ENCODE measurements at regions not wholly inside any gene's neighbourhood (a gene's known extent, or its start where the extent isn't known, plus 50 kb on each side); places are given as distances from the start of the nearest gene placed in this dataset.

DNA sequence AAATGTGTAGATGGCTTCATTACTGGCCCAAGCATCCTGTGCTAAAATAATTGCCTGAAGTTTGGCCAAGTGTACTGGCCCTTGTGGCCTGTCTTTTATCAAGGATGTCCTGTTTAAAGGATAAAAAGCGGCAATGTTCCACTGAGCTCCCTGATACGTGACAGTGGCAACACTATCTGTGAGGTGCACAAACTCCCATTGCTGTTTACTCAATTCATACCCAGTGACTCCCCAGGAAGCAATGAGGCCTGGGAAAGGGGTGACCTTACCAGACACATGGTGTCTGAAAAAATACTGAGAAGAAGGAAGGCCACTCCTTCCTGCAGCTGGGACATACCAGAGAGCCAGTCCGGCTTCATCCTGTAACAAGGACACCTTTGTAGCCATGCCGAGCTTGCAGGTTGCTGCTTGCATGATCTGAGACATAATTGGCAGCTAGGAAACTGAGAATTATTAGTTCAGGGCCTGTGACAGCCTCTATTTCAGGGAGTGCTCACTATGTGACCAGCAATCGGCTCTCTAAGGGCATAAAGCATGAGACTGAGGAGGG, 198.5 kb upstream of the LRATD1 start:
- Histone ChIP-seq H3K27ac (ENCODE audit: low read length) (no peak overlapping the region), H3K9me3 (ENCODE audit: control insufficient read depth, insufficient read depth, low read depth, low read length) (no peaks in the 10 kb centered on the region), H3K36me3 (ENCODE audit: control insufficient read depth, insufficient read depth, low read length) (no peaks in the 10 kb centered on the region), H3K27me3 (ENCODE audit: control insufficient read depth, insufficient read depth, low read length) (no peaks in the 10 kb centered on the region), H3K4me1 (ENCODE audit: control insufficient read depth, insufficient read depth, low read length) (no peaks in the 10 kb centered on the region), H3K4me3 (ENCODE audit: low read depth in 2 of 2, low read length in 2 of 2) (no peak overlapping the region)
- in situ Hi-C loops (cut with HindIII; ENCODE audit: low pct_unique_long_range_greater_than_20kb, low sequenced_read_pairs): no loop called here
- POLR2A ChIA-PET: no interaction called here
- TF ChIP-seq SIN3A (IDR thresholded peaks at IDR 0.05; ENCODE audit: borderline replicate concordance, insufficient read depth, low read depth, low read length): no peak
- TF ChIP-seq, protein P1, sequence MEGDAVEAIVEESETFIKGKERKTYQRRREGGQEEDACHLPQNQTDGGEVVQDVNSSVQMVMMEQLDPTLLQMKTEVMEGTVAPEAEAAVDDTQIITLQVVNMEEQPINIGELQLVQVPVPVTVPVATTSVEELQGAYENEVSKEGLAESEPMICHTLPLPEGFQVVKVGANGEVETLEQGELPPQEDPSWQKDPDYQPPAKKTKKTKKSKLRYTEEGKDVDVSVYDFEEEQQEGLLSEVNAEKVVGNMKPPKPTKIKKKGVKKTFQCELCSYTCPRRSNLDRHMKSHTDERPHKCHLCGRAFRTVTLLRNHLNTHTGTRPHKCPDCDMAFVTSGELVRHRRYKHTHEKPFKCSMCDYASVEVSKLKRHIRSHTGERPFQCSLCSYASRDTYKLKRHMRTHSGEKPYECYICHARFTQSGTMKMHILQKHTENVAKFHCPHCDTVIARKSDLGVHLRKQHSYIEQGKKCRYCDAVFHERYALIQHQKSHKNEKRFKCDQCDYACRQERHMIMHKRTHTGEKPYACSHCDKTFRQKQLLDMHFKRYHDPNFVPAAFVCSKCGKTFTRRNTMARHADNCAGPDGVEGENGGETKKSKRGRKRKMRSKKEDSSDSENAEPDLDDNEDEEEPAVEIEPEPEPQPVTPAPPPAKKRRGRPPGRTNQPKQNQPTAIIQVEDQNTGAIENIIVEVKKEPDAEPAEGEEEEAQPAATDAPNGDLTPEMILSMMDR (IDR thresholded peaks at IDR 0.05): no peak
- no peak for TF ChIP-seq TCF7L2 (IDR thresholded peaks at IDR 0.05; ENCODE audit: low read depth, low read length)
- no peak for TF ChIP-seq POLR2AphosphoS5 (IDR thresholded peaks at IDR 0.05; ENCODE audit: low read depth, low read length)
- TF ChIP-seq, protein P2, sequence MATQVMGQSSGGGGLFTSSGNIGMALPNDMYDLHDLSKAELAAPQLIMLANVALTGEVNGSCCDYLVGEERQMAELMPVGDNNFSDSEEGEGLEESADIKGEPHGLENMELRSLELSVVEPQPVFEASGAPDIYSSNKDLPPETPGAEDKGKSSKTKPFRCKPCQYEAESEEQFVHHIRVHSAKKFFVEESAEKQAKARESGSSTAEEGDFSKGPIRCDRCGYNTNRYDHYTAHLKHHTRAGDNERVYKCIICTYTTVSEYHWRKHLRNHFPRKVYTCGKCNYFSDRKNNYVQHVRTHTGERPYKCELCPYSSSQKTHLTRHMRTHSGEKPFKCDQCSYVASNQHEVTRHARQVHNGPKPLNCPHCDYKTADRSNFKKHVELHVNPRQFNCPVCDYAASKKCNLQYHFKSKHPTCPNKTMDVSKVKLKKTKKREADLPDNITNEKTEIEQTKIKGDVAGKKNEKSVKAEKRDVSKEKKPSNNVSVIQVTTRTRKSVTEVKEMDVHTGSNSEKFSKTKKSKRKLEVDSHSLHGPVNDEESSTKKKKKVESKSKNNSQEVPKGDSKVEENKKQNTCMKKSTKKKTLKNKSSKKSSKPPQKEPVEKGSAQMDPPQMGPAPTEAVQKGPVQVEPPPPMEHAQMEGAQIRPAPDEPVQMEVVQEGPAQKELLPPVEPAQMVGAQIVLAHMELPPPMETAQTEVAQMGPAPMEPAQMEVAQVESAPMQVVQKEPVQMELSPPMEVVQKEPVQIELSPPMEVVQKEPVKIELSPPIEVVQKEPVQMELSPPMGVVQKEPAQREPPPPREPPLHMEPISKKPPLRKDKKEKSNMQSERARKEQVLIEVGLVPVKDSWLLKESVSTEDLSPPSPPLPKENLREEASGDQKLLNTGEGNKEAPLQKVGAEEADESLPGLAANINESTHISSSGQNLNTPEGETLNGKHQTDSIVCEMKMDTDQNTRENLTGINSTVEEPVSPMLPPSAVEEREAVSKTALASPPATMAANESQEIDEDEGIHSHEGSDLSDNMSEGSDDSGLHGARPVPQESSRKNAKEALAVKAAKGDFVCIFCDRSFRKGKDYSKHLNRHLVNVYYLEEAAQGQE (IDR thresholded peaks at IDR 0.05; ENCODE audit: insufficient read depth in 1 of 2, low read depth in 2 of 2, low read length in 1 of 2): no peak
- no TSS peak for BruUV-seq (replicated peaks)
- no peak for ATAC-seq
- DNase-seq (ENCODE audit: low read depth, low spot score): no peak
- intact Hi-C loops (cut with micrococcal nuclease; ENCODE audit: unreplicated experiment): no loop called here
- CTCF ChIA-PET: no interaction called here

DNA sequence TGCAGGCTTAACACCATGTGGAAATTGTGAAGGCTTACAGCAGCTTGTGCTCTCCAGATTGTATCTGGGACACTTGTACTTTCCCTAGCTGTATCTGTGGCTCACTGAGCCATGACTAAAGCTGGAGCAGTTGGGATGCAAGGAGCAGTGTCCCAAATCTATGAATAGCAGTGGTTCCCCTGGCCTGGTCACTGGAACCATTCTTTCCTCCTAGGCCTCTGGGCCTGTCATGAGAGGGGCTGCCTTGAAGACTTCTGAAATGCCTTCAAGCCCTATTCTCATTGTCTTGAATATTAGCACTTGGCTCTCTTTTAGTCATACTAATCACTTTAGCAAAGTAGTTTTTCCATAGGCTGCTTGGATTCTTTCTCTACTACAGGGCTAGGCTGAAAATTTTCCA, 186.8 kb upstream of the LRATD1 start:
- in situ Hi-C loops (cut with HindIII; ENCODE audit: low pct_unique_long_range_greater_than_20kb, low sequenced_read_pairs): no loop called here
- H3K27me3 ChIP-seq (ENCODE audit: control insufficient read depth, insufficient read depth, low read length): no peaks in the 10 kb centered on the region
- DNase-seq (ENCODE audit: low read depth, low spot score) (no peak), ATAC-seq (no peak)
- no peaks in the 10 kb centered on the region for H3K36me3 ChIP-seq (ENCODE audit: control insufficient read depth, insufficient read depth, low read length)
- no TSS peak for BruUV-seq (replicated peaks)
- intact Hi-C loops (cut with micrococcal nuclease; ENCODE audit: unreplicated experiment): no loop called here
- no peak overlapping the region for H3K27ac ChIP-seq (ENCODE audit: low read length)
- POLR2A ChIA-PET: no interaction called here
- H3K4me1 ChIP-seq (ENCODE audit: control insufficient read depth, insufficient read depth, low read length): no peaks in the 10 kb centered on the region
- TF ChIP-seq, protein P1 (IDR thresholded peaks at IDR 0.05): no peak
- TF ChIP-seq, protein P2 (IDR thresholded peaks at IDR 0.05; ENCODE audit: insufficient read depth in 1 of 2, low read depth in 2 of 2, low read length in 1 of 2): no peak
- TF ChIP-seq SIN3A (IDR thresholded peaks at IDR 0.05; ENCODE audit: borderline replicate concordance, insufficient read depth, low read depth, low read length) (no peak), TCF7L2 (IDR thresholded peaks at IDR 0.05; ENCODE audit: low read depth, low read length) (no peak), POLR2AphosphoS5 (IDR thresholded peaks at IDR 0.05; ENCODE audit: low read depth, low read length) (no peak)
- CTCF ChIA-PET: no interaction called here
- H3K4me3 ChIP-seq (ENCODE audit: low read depth in 2 of 2, low read length in 2 of 2): no peak overlapping the region
- no peaks in the 10 kb centered on the region; the same call in 1 of the 2 replicates for H3K9me3 ChIP-seq (ENCODE audit: control insufficient read depth, insufficient read depth, low read depth, low read length)

Measured in Panc1 (cell line).